GM10266 (cell line): ENCODE measurements at regions not wholly inside any gene's neighbourhood (a gene's known extent, or its start where the extent isn't known, plus 50 kb on each side); places are given as distances from the start of the nearest gene placed in this dataset.

Experiments used
- DNase-seq: peaks from one replicate; pipeline ENCODE4 v3.0.0; 2012; ENCODE audit errors: extremely low spot score
- CTCF ChIP-seq: IDR thresholded peaks from 2 replicates; pipeline ENCODE4 v1.5.1; 2012; ENCODE audit warnings: mild to moderate bottlenecking, low read depth; ENCODE audit not compliant: control insufficient read depth, insufficient read depth; ENCODE audit errors: missing control alignments

DNA sequence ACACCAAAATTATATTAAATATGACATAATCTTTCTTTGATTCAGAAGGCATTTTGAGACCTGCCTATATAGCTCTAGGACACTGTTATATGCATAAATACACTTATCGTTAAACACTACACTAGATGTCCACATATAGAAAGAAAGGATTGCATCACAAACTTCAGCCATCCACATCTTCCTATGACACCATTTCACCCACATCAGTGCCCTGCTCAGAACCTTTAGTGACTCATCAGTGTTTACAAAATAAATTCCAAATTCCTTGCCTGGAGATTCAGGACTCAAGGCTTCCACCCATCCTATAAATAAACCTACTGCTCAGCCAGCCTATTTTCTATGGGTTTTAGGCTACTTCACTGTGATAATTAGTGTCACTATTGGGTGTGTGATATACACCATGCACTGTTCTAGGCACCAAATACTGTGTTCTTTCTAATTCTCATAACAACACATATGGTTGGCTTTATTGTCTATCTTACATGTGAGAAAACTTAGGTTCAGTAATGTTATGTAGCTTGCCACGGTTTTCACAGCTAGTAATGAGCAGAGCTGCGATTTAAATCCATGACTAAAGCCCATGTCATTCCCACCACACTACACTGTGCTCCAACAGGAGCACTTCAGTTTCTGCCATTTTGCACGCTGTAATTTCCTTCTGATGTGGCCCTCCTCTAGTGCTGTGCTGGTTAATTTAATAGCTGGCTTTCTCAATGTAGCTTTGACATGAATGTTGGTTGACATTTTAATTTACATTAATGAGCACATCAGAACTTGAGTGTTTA is 103.3 kb downstream of the SREK1 start:
- no peak for DNase-seq
- no peak for TF ChIP-seq CTCF

GRCh38 chr5:66248874-66249273 is 104.8 kb downstream of the SREK1 start:
- TF ChIP-seq CTCF = no peak
- DNase-seq = no peak

DNA sequence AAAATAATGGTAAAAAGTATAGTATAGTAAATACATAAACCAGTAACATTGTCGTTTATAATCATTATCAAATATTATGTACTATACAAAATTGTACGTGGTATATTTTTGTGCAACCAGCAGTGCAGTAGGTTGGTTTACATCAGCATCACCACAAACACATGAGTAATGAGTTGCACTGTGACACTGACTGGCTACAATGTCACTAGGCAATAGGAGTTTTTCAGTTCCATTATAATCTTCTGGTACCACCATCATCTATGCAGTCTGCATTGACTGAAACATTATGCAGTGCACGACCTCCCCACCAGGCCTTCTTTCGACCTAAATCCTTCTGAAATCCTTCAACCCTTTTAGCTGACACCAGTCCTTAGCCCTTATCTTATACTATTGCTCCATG is 105.8 kb downstream of the SREK1 start:
- no peak for DNase-seq
- TF ChIP-seq CTCF = no peak

GRCh38 chr5:66252849-66253248 is 108.7 kb downstream of the SREK1 start:
- DNase-seq = no peak
- no peak for TF ChIP-seq CTCF

DNA sequence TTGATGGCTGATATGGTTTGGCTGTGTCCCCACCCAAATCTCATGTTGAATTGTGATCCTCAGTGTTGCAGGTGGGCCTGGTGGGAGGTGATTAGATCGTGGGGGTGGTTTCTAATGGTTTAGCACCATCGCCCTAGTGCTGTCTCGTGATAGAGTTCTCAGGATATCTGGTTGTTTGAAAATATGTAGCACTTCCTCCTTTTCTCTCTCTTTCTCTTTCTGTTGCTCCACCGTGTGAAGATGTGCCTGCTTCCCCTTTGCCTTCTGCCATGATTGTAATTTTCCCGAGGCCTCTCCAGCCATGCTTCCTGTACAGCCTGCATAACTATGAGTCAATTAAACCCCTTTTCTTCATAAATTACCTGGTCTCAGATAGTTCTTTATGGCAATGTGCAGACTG is 111.6 kb downstream of the SREK1 start:
- TF ChIP-seq CTCF = no peak
- DNase-seq = no peak

GRCh38 chr5:66273121-66273520 is 129.0 kb downstream of the SREK1 start:
- TF ChIP-seq CTCF = no peak

GRCh38 chr5:66276986-66277385 is 132.9 kb downstream of the SREK1 start:
- no peak for DNase-seq
- TF ChIP-seq CTCF = no peak

More at GRCh38 chr5:66273121-66273520, 129.0 kb downstream of the SREK1 start:
- no peak for DNase-seq
